GM12878 (cell line): ENCODE measurements at regions not wholly inside any gene's neighbourhood (a gene's known extent, or its start where the extent isn't known, plus 50 kb on each side); places are given as distances from the start of the nearest gene placed in this dataset.
"Not testable (repeated sequence)": the region's sequence is repeated elsewhere in the genome, so short reads cannot be mapped to it uniquely, and the experiment has no call there.

Experiments
- ATAC-seq: fragments of 200-7000 bp; cut with Tn5 transposase; 3 replicates; pipeline ENCODE4 v1.9.1; 2020; ENCODE audit warnings: mild to moderate bottlenecking, moderate library complexity
- BruUV-seq: library from RNA; stranded (reverse); fragments of 400-500 nt; replicated peaks from 2 replicates; lab custom pipeline; 2021; lab: Mats Ljungman, UMichigan
- CTCF ChIA-PET: fragments of 300-600 bp; sonication (Branson Sonifier 250); formaldehyde crosslinking; extraction: SDS; loops from one replicate; lab custom pipeline; 2021; ENCODE audit warnings: inconsistent platforms; lab: Yijun Ruan, JAX
- POLR2A ChIA-PET: fragments of 350-600 bp; formaldehyde crosslinking; extraction: SDS; loops from one replicate; lab custom pipeline; 2021; ENCODE audit warnings: inconsistent platforms; lab: Charles Lee
- RAD21 ChIA-PET: fragments of 300-600 bp; sonication (Branson Sonifier 250); formaldehyde crosslinking; loops from one replicate; lab custom pipeline; 2023; ENCODE audit warnings: antibody characterized with exemption; ENCODE audit not compliant: unreplicated experiment; lab: Charles Lee
- SMC1A ChIA-PET: fragments of 300-600 bp; sonication (Branson Sonifier 250); formaldehyde crosslinking; loops from one replicate; lab custom pipeline; 2023; ENCODE audit not compliant: unreplicated experiment, uncharacterized antibody; lab: Charles Lee
- DNase-seq: peaks from one replicate; pipeline ENCODE4 v3.0.0-alpha.2; 2011; ENCODE audit warnings: low read depth, low spot score
- FAIRE-seq: peaks from 3 replicates; lab custom pipeline; 2011; peaks lifted over from hg19 to GRCh38; lab: Jason Lieb, UNC
- H2AFZ ChIP-seq: 2 replicates; pipeline ENCODE4 v1.6.0; 2011; ENCODE audit warnings: low read depth, low read length, control low read depth; ENCODE audit not compliant: control insufficient read depth
- H3K27ac ChIP-seq: 2 replicates; pipeline ENCODE4 v1.5.1; 2011; ENCODE audit warnings: control low read depth; ENCODE audit not compliant: control insufficient read depth, insufficient read depth
- H3K27me3 ChIP-seq, 2 experiments: replicated peaks in 1 of 2; 2 replicates each; pipeline versions ENCODE4 v1.6.0 to v1.6.1; 2011; ENCODE audit warnings: low read length in 1 of 2; ENCODE audit not compliant: control insufficient read depth in 2 of 2, insufficient read depth in 2 of 2
- H3K36me3 ChIP-seq, 2 experiments: 2 replicates each; pipeline ENCODE4 v1.5.1; 2011; ENCODE audit warnings: low read length in 1 of 2; ENCODE audit not compliant: control insufficient read depth in 2 of 2, insufficient read depth in 2 of 2
- H3K4me1 ChIP-seq: 2 replicates; pipeline ENCODE4 v1.6.1; 2011; ENCODE audit warnings: mild to moderate bottlenecking, low read length, moderate library complexity, mixed read lengths; ENCODE audit not compliant: control insufficient read depth, insufficient read depth
- H3K4me2 ChIP-seq: 2 replicates; pipeline ENCODE4 v1.6.0; 2011; ENCODE audit warnings: control low read depth; ENCODE audit not compliant: control insufficient read depth, insufficient read depth
- H3K4me3 ChIP-seq: fragments of 200-600 bp; sonication (generic); 2 replicates; pipeline ENCODE4 v1.5.1; 2016
- H3K79me2 ChIP-seq: 2 replicates; pipeline ENCODE4 v1.6.0; 2011; ENCODE audit warnings: low read length; ENCODE audit not compliant: control insufficient read depth, insufficient read depth
- H3K9ac ChIP-seq: 2 replicates; pipeline ENCODE4 v1.8.0; 2011; ENCODE audit warnings: low read length, control low read depth, mixed read lengths; ENCODE audit not compliant: control insufficient read depth, insufficient read depth
- H3K9me3 ChIP-seq: replicated peaks from 3 replicates; pipeline ENCODE4 v1.5.1; 2011; ENCODE audit warnings: mild to moderate bottlenecking, low read length; ENCODE audit not compliant: control insufficient read depth, insufficient read depth
- H4K20me1 ChIP-seq: 2 replicates; pipeline ENCODE4 v1.6.0; 2011; ENCODE audit not compliant: control insufficient read depth, insufficient read depth
- BACH1 ChIP-seq: fragments of 450-650 bp; IDR thresholded peaks from 2 replicates; pipeline ENCODE4 v1.6.1; 2017; ENCODE audit warnings: mild to moderate bottlenecking, borderline replicate concordance
- LARP7 ChIP-seq: fragments of 450-650 bp; IDR thresholded peaks from 2 replicates; pipeline ENCODE4 v1.6.1; 2017; ENCODE audit warnings: mild to moderate bottlenecking
- NFIC ChIP-seq: IDR thresholded peaks from 2 replicates; pipeline ENCODE4 v1.6.1; 2012; ENCODE audit warnings: low read depth, mild to moderate bottlenecking, inconsistent platforms, low read length, moderate library complexity
- WGBS: methylation state at CpG from one replicate; pipeline ENCODE4 v1.1.6; 2016; ENCODE audit warnings: low lambda C conversion rate; ENCODE audit not compliant: insufficient replicate concordance, insufficient coverage; ENCODE audit errors: missing lambda C conversion rate; 5-methylcytosine and 5-hydroxymethylcytosine counted together
- in situ Hi-C: fragments of 300-500 bp; cut with MboI; formaldehyde crosslinking; loops from 9 replicates; pipeline ENCODE4 v1.14.3; 2018; ENCODE audit warnings: mixed read lengths
- intact Hi-C: fragments of 100-400 bp; cut with micrococcal nuclease; formaldehyde crosslinking; loops from one replicate; pipeline ENCODE4 v1.14.2; 2022; ENCODE audit not compliant: unreplicated experiment
- TF ChIP-seq, protein P1 (sequence below): IDR thresholded peaks from 2 replicates; pipeline ENCODE4 v1.6.1; 2012; ENCODE audit warnings: low read depth, low read length, improper control_type of control experiment

GRCh38 chr1:38648417-38648816 is 211.2 kb downstream of the RRAGC start:
- no peak for DNase-seq
- RAD21 ChIA-PET = no interaction called here
- H3K36me3 ChIP-seq = no peaks in the 10 kb centered on the region
- no peak overlapping the region for H3K4me2 ChIP-seq
- no peaks in the 10 kb centered on the region for H3K9me3 ChIP-seq
- H3K79me2 ChIP-seq = no peaks in the 10 kb centered on the region
- no peak overlapping the region for H2AFZ ChIP-seq
- POLR2A ChIA-PET = no interaction called here
- no peak for ATAC-seq
- no peak for TF ChIP-seq BACH1
- TF ChIP-seq, protein P1, sequence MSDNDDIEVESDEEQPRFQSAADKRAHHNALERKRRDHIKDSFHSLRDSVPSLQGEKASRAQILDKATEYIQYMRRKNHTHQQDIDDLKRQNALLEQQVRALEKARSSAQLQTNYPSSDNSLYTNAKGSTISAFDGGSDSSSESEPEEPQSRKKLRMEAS = no peak
- TF ChIP-seq NFIC = no peak
- no peak for TF ChIP-seq LARP7
- no TSS peak for BruUV-seq
- FAIRE-seq = no peak
- H3K4me3 ChIP-seq = no peak overlapping the region
- SMC1A ChIA-PET = no interaction called here
- H3K27me3 ChIP-seq = peaks cover 0 to 3% of the 10 kb centered on the region in 2 experiments; a peak in 2 of 4 replicates
- in situ Hi-C loops (no loop called here), intact Hi-C loops (no loop called here)
- no peak overlapping the region for H3K27ac ChIP-seq
- H3K9ac ChIP-seq = no peak overlapping the region
- 33% methylated on average over 6 of the region's 6 CpGs for WGBS
- H4K20me1 ChIP-seq = no peaks in the 10 kb centered on the region
- CTCF ChIA-PET = no interaction called here
- H3K4me1 ChIP-seq = no peaks in the 10 kb centered on the region

DNA sequence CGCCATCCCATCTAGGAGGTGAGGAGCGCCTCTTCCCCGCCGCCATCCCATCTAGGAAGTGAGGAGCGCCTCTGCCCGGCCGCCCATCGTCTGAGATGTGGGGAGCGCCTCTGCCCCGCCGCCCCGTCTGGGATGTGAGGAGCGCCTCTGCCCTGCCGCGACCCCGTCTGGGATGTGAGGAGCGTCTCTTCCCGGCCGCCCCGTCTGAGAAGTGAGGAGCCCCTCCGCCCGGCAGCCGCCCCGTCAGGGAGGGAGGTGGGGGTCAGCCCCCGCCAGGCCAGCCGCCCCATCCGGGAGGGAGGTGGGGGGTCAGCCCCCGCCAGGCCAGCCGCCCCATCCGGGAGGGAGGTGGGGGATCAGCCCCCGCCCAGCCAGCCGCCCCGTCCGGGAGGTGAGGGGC is 212.2 kb downstream of the RRAGC start:
- BruUV-seq, in situ Hi-C loops, ATAC-seq, H3K27me3 ChIP-seq, H3K27ac ChIP-seq, H2AFZ ChIP-seq, H3K4me1 ChIP-seq, H3K79me2 ChIP-seq, CTCF ChIA-PET, H3K36me3 ChIP-seq, intact Hi-C loops, FAIRE-seq, H3K4me3 ChIP-seq, H3K9me3 ChIP-seq, DNase-seq, SMC1A ChIA-PET, H3K4me2 ChIP-seq, H4K20me1 ChIP-seq, RAD21 ChIA-PET, POLR2A ChIA-PET, H3K9ac ChIP-seq: not testable (repeated sequence)
- no CpG with 5 or more reads among the region's 34 CpGs for WGBS
